Stimulated activated CD4-positive, alpha-beta T cell treated with anti-CD3 and anti-CD28 coated beads, Interleukin-15, amount 100 ng/mL, for 24 hours (primary cell): ENCODE measurements at regions not wholly inside any gene's neighbourhood (a gene's known extent, or its start where the extent isn't known, plus 50 kb on each side); places are given as distances from the start of the nearest gene placed in this dataset.
"Not testable (repeated sequence)": the region's sequence is repeated elsewhere in the genome, so short reads cannot be mapped to it uniquely, and the experiment has no call there.

ENCODE experiments used
- DNase-seq: peaks from one replicate; pipeline ENCODE4 v3.0.0-alpha.2; 2020

GRCh38 chr12:127823801-127824200 lies 443.2 kb upstream of the TMEM132C start:
- no peak for DNase-seq

- DNase-seq, result no peak
Observed at GRCh38 chr12:127829281-127830064, 437.5 kb upstream of the TMEM132C start.

- no peak for DNase-seq
Observed at GRCh38 chr12:127830065-127830460, 436.9 kb upstream of the TMEM132C start.

GRCh38 chr12:127830730-127831129 lies 436.2 kb upstream of the TMEM132C start:
- no peak for DNase-seq

- no peak for DNase-seq
Observed at GRCh38 chr12:127832172-127832571, 434.8 kb upstream of the TMEM132C start.

- not testable (repeated sequence) for DNase-seq
Observed at GRCh38 chr12:127836802-127837201, 430.2 kb upstream of the TMEM132C start.

- no peak for DNase-seq
Observed at GRCh38 chr12:127857661-127858060, 409.3 kb upstream of the TMEM132C start.

GRCh38 chr12:127860536-127860935 lies 406.4 kb upstream of the TMEM132C start:
- no peak for DNase-seq

GRCh38 chr12:127861406-127861805 lies 405.6 kb upstream of the TMEM132C start:
- DNase-seq, result no peak

GRCh38 chr12:127873306-127873705 lies 393.7 kb upstream of the TMEM132C start:
- no peak for DNase-seq

GRCh38 chr12:127881371-127882140 lies 385.4 kb upstream of the TMEM132C start:
- DNase-seq, result no peak

GRCh38 chr12:127883013-127883412 lies 384.0 kb upstream of the TMEM132C start:
- no peak for DNase-seq

- no peak for DNase-seq
Observed at GRCh38 chr12:127885954-127886750, 380.8 kb upstream of the TMEM132C start.

- no peak for DNase-seq
Observed at GRCh38 chr12:127886827-127887226, 380.1 kb upstream of the TMEM132C start.

- no peak for DNase-seq
Observed at GRCh38 chr12:127888943-127889719, 377.8 kb upstream of the TMEM132C start.

GRCh38 chr12:127893895-127894609 lies 372.9 kb upstream of the TMEM132C start:
- no peak for DNase-seq

- no peak for DNase-seq
Observed at GRCh38 chr12:127896661-127897060, 370.3 kb upstream of the TMEM132C start.

GRCh38 chr12:127898616-127899015 lies 368.4 kb upstream of the TMEM132C start:
- no peak for DNase-seq

GRCh38 chr12:127899971-127900370 lies 367.0 kb upstream of the TMEM132C start:
- DNase-seq, result no peak

GRCh38 chr12:127900386-127900785 lies 366.6 kb upstream of the TMEM132C start:
- DNase-seq, result no peak

- no peak for DNase-seq
Observed at GRCh38 chr12:127903146-127903545, 363.8 kb upstream of the TMEM132C start.

- DNase-seq, result no peak
Observed at GRCh38 chr12:127909041-127909440, 357.9 kb upstream of the TMEM132C start.
